ENCODE measurements at regions not wholly inside any gene's neighbourhood (a gene's known extent, or its start where the extent isn't known, plus 50 kb on each side); places are given as distances from the start of the nearest gene placed in this dataset.
A peak's percentile ranks its signal among the peaks of the same experiment; 100 is the strongest.

DNA sequence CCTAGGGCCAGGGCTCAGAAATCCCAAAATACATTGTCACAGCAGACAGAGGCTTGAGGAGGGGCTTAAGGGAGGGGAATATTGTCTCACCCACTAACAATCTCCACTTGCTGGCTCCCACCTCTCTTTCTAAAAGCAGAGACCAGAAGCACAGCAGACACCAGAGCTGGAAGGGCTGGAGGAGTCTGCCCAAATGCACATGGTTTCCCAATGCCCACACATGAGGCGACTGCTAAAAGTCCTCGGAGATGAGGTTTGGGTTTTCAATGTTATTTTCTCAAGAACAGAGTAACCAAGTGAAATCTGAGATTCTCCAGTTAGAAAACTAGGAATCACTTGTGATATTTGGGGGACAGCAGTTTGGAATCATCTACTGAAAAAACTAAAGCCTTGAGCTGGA lies 325.6 kb upstream of the JARID2 start:
- Histone ChIP-seq H3K4me3 (replicated peaks; ENCODE audit: insufficient read depth, low read length) (no peak overlapping the region), H3K27me3 (ENCODE audit: insufficient read depth, poor library complexity, severe bottlenecking) (no peaks in the 10 kb centered on the region), H3K27ac (replicated peaks) (peak overlapping the region; percentile 93)
- DNase-seq (ENCODE audit: low read depth in 1 of 2, low spot score in 1 of 2) = no peak
- TF ChIP-seq, protein P1, sequence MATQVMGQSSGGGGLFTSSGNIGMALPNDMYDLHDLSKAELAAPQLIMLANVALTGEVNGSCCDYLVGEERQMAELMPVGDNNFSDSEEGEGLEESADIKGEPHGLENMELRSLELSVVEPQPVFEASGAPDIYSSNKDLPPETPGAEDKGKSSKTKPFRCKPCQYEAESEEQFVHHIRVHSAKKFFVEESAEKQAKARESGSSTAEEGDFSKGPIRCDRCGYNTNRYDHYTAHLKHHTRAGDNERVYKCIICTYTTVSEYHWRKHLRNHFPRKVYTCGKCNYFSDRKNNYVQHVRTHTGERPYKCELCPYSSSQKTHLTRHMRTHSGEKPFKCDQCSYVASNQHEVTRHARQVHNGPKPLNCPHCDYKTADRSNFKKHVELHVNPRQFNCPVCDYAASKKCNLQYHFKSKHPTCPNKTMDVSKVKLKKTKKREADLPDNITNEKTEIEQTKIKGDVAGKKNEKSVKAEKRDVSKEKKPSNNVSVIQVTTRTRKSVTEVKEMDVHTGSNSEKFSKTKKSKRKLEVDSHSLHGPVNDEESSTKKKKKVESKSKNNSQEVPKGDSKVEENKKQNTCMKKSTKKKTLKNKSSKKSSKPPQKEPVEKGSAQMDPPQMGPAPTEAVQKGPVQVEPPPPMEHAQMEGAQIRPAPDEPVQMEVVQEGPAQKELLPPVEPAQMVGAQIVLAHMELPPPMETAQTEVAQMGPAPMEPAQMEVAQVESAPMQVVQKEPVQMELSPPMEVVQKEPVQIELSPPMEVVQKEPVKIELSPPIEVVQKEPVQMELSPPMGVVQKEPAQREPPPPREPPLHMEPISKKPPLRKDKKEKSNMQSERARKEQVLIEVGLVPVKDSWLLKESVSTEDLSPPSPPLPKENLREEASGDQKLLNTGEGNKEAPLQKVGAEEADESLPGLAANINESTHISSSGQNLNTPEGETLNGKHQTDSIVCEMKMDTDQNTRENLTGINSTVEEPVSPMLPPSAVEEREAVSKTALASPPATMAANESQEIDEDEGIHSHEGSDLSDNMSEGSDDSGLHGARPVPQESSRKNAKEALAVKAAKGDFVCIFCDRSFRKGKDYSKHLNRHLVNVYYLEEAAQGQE (IDR thresholded peaks at IDR 0.05; ENCODE audit: insufficient replicate concordance, low read depth) = no peak
- TF ChIP-seq SPI1 (IDR thresholded peaks at IDR 0.05; ENCODE audit: borderline replicate concordance, low read depth) = no peak
- TF ChIP-seq GABPA (IDR thresholded peaks at IDR 0.05; ENCODE audit: low read depth) = no peak
- TF ChIP-seq POLR2AphosphoS5 (IDR thresholded peaks at IDR 0.05; ENCODE audit: low read depth) = no peak
- TF ChIP-seq, protein P2, sequence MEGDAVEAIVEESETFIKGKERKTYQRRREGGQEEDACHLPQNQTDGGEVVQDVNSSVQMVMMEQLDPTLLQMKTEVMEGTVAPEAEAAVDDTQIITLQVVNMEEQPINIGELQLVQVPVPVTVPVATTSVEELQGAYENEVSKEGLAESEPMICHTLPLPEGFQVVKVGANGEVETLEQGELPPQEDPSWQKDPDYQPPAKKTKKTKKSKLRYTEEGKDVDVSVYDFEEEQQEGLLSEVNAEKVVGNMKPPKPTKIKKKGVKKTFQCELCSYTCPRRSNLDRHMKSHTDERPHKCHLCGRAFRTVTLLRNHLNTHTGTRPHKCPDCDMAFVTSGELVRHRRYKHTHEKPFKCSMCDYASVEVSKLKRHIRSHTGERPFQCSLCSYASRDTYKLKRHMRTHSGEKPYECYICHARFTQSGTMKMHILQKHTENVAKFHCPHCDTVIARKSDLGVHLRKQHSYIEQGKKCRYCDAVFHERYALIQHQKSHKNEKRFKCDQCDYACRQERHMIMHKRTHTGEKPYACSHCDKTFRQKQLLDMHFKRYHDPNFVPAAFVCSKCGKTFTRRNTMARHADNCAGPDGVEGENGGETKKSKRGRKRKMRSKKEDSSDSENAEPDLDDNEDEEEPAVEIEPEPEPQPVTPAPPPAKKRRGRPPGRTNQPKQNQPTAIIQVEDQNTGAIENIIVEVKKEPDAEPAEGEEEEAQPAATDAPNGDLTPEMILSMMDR (IDR thresholded peaks at IDR 0.05; ENCODE audit: insufficient read depth, low read length) = no peak

DNA sequence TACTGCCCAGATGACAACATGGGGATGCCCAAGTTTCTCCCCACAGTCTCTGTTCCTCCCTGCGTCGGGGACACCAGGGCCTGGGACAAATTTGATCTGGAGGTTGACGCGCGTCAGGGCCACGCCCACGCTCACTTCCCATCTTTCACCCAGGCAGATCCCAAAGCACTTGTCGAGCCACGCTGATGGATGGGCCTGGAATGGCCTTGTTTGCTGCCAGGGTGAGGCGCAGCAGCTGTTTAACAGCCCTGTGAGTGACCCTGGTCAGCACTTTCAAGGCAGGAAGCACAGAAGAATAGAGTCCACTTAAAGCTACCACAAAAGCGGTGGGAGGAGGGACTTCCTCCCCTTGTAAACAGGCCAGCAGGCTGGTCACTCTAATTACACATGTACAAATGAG lies 324.7 kb upstream of the JARID2 start:
- DNase-seq (ENCODE audit: low read depth in 1 of 2, low spot score in 1 of 2) = peak; percentile 44 to 65
- no peak for TF ChIP-seq POLR2AphosphoS5 (IDR thresholded peaks at IDR 0.05; ENCODE audit: low read depth)
- TF ChIP-seq, protein P2 (IDR thresholded peaks at IDR 0.05; ENCODE audit: insufficient read depth, low read length) = no peak
- TF ChIP-seq, protein P1 (IDR thresholded peaks at IDR 0.05; ENCODE audit: insufficient replicate concordance, low read depth) = no peak
- TF ChIP-seq GABPA (IDR thresholded peaks at IDR 0.05; ENCODE audit: low read depth) = no peak
- TF ChIP-seq SPI1 (IDR thresholded peaks at IDR 0.05; ENCODE audit: borderline replicate concordance, low read depth) = peak; percentile 41; the same call in 1 of the 2 replicates
- no peaks in the 10 kb centered on the region for H3K27me3 ChIP-seq (ENCODE audit: insufficient read depth, poor library complexity, severe bottlenecking)
- peak overlapping the region; percentile 93 for H3K27ac ChIP-seq (replicated peaks)
- no peak overlapping the region for H3K4me3 ChIP-seq (replicated peaks; ENCODE audit: insufficient read depth, low read length)

DNA sequence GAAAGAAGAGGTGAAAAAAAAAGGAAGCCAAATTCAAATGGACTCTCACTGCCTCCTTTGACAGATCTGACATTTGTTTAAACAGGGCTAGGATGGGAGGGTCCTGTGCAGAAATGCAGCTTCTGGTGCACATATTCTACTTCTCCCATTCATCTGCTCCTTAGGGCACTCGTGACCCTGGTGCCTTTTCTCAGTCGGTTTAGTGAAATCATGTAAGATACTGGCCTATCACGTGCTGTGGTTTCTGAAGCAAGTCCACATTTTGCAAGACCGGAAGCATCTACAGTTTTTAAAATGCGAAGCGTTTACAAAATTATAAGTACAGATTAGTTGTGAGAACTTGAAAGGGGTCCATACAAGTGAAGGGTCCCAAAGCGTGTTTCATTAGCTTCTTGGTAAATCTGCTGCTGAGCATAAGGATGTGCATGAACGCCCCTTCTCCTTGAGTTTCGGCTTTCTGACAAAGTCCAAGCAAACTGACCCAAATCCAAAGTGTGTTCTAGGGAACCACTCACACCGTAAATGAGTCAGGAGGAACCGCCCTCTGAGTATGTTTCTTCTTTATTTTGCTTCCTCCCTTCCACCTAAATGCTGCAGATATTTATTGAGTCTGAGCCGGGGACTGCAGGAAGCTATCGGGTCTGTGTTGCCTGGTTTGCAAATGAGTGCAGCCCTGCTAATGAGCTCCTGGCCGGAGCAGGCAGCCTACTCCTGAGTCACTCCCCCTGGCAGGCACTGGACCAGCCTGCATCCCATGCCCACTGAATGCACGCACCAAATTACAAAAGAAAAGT lies 323.8 kb upstream of the JARID2 start:
- H3K4me3 ChIP-seq (replicated peaks; ENCODE audit: insufficient read depth, low read length) = no peak overlapping the region
- no peaks in the 10 kb centered on the region for H3K27me3 ChIP-seq (ENCODE audit: insufficient read depth, poor library complexity, severe bottlenecking)
- DNase-seq (ENCODE audit: low read depth in 1 of 2, low spot score in 1 of 2) = peak; percentile 94 to 96
- H3K27ac ChIP-seq (replicated peaks) = peak overlapping the region; percentile 93
- TF ChIP-seq SPI1 (IDR thresholded peaks at IDR 0.05; ENCODE audit: borderline replicate concordance, low read depth) (peak; percentile 26; the same call in 1 of the 2 replicates), GABPA (IDR thresholded peaks at IDR 0.05; ENCODE audit: low read depth) (0 out of 2 replicates have a peak, but pooled peaks have one; percentile 25), POLR2AphosphoS5 (IDR thresholded peaks at IDR 0.05; ENCODE audit: low read depth) (peak; percentile 61)
- TF ChIP-seq, protein P1 (IDR thresholded peaks at IDR 0.05; ENCODE audit: insufficient replicate concordance, low read depth) = peak; percentile 6
- TF ChIP-seq, protein P2 (IDR thresholded peaks at IDR 0.05; ENCODE audit: insufficient read depth, low read length) = no peak

Measured in HL-60 (cell line).